Kidney epithelial cell (primary cell): ENCODE measurements at regions not wholly inside any gene's neighbourhood (a gene's known extent, or its start where the extent isn't known, plus 50 kb on each side); places are given as distances from the start of the nearest gene placed in this dataset.

Source experiments
- DNase-seq: peaks from one replicate; pipeline ENCODE4 v3.0.0-alpha.2; 2010; ENCODE audit warnings: low read depth
- H3K27me3 ChIP-seq: 2 replicates; pipeline ENCODE4 v1.6.0; 2011; ENCODE audit warnings: low read length; ENCODE audit not compliant: control insufficient read depth, insufficient read depth
- H3K36me3 ChIP-seq: 2 replicates; pipeline ENCODE4 v1.5.1; 2011; ENCODE audit warnings: low read length; ENCODE audit not compliant: control insufficient read depth, insufficient read depth
- H3K4me3 ChIP-seq: 2 replicates; pipeline ENCODE4 v1.5.1; 2011; ENCODE audit warnings: low read depth, mild to moderate bottlenecking, control low read depth, low read length
- TF ChIP-seq, protein P1 (sequence below): IDR thresholded peaks from 2 replicates; pipeline ENCODE4 v1.5.1; 2011; ENCODE audit warnings: mild to moderate bottlenecking, moderate library complexity, low read length, control low read depth, inconsistent platforms; ENCODE audit not compliant: insufficient read depth, poor library complexity, severe bottlenecking

GRCh38 chr5:148911386-148911785, 85.0 kb downstream of the ADRB2 start:
- DNase-seq, result no peak
- no peaks in the 10 kb centered on the region for H3K27me3 ChIP-seq
- H3K36me3 ChIP-seq, result no peaks in the 10 kb centered on the region
- H3K4me3 ChIP-seq, result no peak overlapping the region
- TF ChIP-seq, protein P1, sequence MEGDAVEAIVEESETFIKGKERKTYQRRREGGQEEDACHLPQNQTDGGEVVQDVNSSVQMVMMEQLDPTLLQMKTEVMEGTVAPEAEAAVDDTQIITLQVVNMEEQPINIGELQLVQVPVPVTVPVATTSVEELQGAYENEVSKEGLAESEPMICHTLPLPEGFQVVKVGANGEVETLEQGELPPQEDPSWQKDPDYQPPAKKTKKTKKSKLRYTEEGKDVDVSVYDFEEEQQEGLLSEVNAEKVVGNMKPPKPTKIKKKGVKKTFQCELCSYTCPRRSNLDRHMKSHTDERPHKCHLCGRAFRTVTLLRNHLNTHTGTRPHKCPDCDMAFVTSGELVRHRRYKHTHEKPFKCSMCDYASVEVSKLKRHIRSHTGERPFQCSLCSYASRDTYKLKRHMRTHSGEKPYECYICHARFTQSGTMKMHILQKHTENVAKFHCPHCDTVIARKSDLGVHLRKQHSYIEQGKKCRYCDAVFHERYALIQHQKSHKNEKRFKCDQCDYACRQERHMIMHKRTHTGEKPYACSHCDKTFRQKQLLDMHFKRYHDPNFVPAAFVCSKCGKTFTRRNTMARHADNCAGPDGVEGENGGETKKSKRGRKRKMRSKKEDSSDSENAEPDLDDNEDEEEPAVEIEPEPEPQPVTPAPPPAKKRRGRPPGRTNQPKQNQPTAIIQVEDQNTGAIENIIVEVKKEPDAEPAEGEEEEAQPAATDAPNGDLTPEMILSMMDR, result no peak

GRCh38 chr5:148912146-148912545, 85.7 kb downstream of the ADRB2 start:
- Histone ChIP-seq H3K27me3 (no peaks in the 10 kb centered on the region), H3K4me3 (no peak overlapping the region), H3K36me3 (no peaks in the 10 kb centered on the region)
- TF ChIP-seq, protein P1, result no peak
- DNase-seq, result no peak

DNA sequence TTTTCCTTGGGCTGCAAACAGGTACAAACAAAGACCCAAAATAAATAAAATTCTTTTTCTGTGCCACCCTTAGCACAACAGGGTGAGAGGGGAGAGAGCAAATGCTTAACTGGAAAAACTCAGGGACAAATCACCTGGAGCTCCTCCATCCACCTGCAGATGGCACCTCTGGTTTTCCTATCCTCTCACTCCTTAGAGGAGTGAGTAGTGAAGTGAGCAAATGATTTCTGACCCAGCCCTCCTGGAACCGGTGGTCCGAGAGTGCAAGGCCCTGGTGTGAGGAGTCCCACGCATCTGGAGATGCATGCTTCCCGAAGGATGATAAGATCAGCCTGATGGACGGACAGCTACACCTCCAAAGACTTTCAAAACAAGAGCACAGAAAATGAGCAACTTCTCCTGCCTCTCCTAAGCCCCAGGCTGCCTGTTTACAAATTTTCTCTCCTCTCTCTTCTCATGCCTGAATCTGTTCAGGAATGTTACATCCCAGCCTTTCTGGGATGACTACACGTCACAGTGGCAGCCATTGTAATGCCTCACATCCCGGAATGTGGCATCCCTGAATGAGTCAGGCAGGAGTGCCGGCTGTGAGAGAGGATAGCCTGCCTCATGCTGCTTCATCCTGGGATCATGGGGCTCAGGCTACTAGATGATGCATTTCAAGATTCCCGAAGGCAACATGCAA, 86.4 kb downstream of the ADRB2 start:
- peak; percentile 90 for DNase-seq
- H3K27me3 ChIP-seq, result no peaks in the 10 kb centered on the region
- no peaks in the 10 kb centered on the region for H3K36me3 ChIP-seq
- no peak overlapping the region for H3K4me3 ChIP-seq
- TF ChIP-seq, protein P1, result peak; percentile 36

- no peaks in the 10 kb centered on the region for H3K36me3 ChIP-seq
- no peaks in the 10 kb centered on the region for H3K27me3 ChIP-seq
- H3K4me3 ChIP-seq, result no peak overlapping the region
- TF ChIP-seq, protein P1, result no peak
- no peak for DNase-seq
Observed at GRCh38 chr5:148913493-148913892, 87.1 kb downstream of the ADRB2 start.

- peak; percentile 70 for DNase-seq
- H3K36me3 ChIP-seq, result no peaks in the 10 kb centered on the region
- TF ChIP-seq, protein P1, result no peak
- H3K4me3 ChIP-seq, result no peak overlapping the region
- no peaks in the 10 kb centered on the region for H3K27me3 ChIP-seq
Observed at GRCh38 chr5:148913985-148914431, 87.6 kb downstream of the ADRB2 start.
